RWPE2 (cell line): ENCODE measurements at regions not wholly inside any gene's neighbourhood (a gene's known extent, or its start where the extent isn't known, plus 50 kb on each side); places are given as distances from the start of the nearest gene placed in this dataset.

Experiments used
- ATAC-seq: fragments of 200-7000 bp; cut with Tn5 transposase; 3 replicates; pipeline ENCODE4 v1.9.1; 2021; ENCODE audit warnings: low read depth
- DNase-seq: peaks from one replicate; pipeline ENCODE4 v3.0.0-alpha.2; 2020; ENCODE audit warnings: low spot score
- H3K27ac ChIP-seq: fragments of 450-650 bp; 2 replicates; pipeline ENCODE4 v1.5.1; 2017; ENCODE audit warnings: mild to moderate bottlenecking; ENCODE audit not compliant: poor library complexity, severe bottlenecking
- H3K27me3 ChIP-seq: fragments of 250-450 bp; sonication (Bioruptor Pico); 2 replicates; pipeline ENCODE4 v1.5.1; 2021; ENCODE audit warnings: mild to moderate bottlenecking, moderate library complexity; ENCODE audit not compliant: insufficient read depth, poor library complexity, severe bottlenecking
- H3K36me3 ChIP-seq: fragments of 250-450 bp; sonication (Bioruptor Pico); 2 replicates; pipeline ENCODE4 v1.5.1; 2020; ENCODE audit warnings: low read depth, mild to moderate bottlenecking, moderate library complexity
- H3K4me1 ChIP-seq: fragments of 250-450 bp; sonication (Bioruptor Pico); 2 replicates; pipeline ENCODE4 v1.5.1; 2021; ENCODE audit warnings: mild to moderate bottlenecking, moderate library complexity; ENCODE audit not compliant: insufficient read depth, poor library complexity, severe bottlenecking
- H3K4me3 ChIP-seq: fragments of 250-450 bp; sonication (Bioruptor Pico); 2 replicates; pipeline ENCODE4 v1.5.1; 2021; ENCODE audit warnings: mild to moderate bottlenecking, moderate library complexity; ENCODE audit not compliant: severe bottlenecking
- H3K9me3 ChIP-seq: fragments of 250-450 bp; sonication (Bioruptor Pico); 2 replicates; pipeline ENCODE4 v1.5.1; 2021; ENCODE audit warnings: mild to moderate bottlenecking, moderate library complexity; ENCODE audit not compliant: severe bottlenecking
- CTCF ChIP-seq: fragments of 450-650 bp; IDR thresholded peaks from one replicate; pipeline ENCODE4 v1.5.1; 2017; ENCODE audit warnings: mild to moderate bottlenecking, moderate library complexity; ENCODE audit not compliant: poor library complexity, severe bottlenecking

GRCh38 chr5:102579379-102579778 is 80.6 kb upstream of the SLCO6A1 start:
- H3K4me3 ChIP-seq, result no peak overlapping the region
- ATAC-seq (no peak), DNase-seq (no peak)
- no peaks in the 10 kb centered on the region for H3K36me3 ChIP-seq
- no peaks in the 10 kb centered on the region for H3K9me3 ChIP-seq
- H3K4me1 ChIP-seq, result no peaks in the 10 kb centered on the region
- TF ChIP-seq CTCF, result no peak
- no peak overlapping the region for H3K27ac ChIP-seq
- peaks cover 14% of the 10 kb centered on the region for H3K27me3 ChIP-seq

GRCh38 chr5:102581011-102581410 is 82.2 kb upstream of the SLCO6A1 start:
- Histone ChIP-seq H3K4me1 (no peaks in the 10 kb centered on the region), H3K9me3 (no peaks in the 10 kb centered on the region), H3K27ac (no peak overlapping the region), H3K4me3 (no peak overlapping the region), H3K36me3 (no peaks in the 10 kb centered on the region), H3K27me3 (peaks cover 14% of the 10 kb centered on the region)
- DNase-seq (no peak), ATAC-seq (no peak)
- no peak for TF ChIP-seq CTCF

GRCh38 chr5:102582696-102583095 is 83.9 kb upstream of the SLCO6A1 start:
- Histone ChIP-seq H3K4me1 (no peaks in the 10 kb centered on the region), H3K9me3 (no peaks in the 10 kb centered on the region), H3K36me3 (no peaks in the 10 kb centered on the region), H3K27ac (no peak overlapping the region), H3K4me3 (no peak overlapping the region), H3K27me3 (peaks cover 14% of the 10 kb centered on the region)
- no peak for TF ChIP-seq CTCF
- DNase-seq (no peak), ATAC-seq (no peak)

GRCh38 chr5:102583276-102584124 is 84.7 kb upstream of the SLCO6A1 start:
- H3K27me3 ChIP-seq, result peaks cover 10% of the 10 kb centered on the region
- TF ChIP-seq CTCF, result peak; percentile 84

GRCh38 chr5:102589661-102590060 is 90.9 kb upstream of the SLCO6A1 start:
- H3K36me3 ChIP-seq, result no peaks in the 10 kb centered on the region
- DNase-seq, result no peak
- TF ChIP-seq CTCF, result no peak
- H3K9me3 ChIP-seq, result no peaks in the 10 kb centered on the region
- H3K27ac ChIP-seq, result no peak overlapping the region
- H3K4me3 ChIP-seq, result no peak overlapping the region
- H3K27me3 ChIP-seq, result no peaks in the 10 kb centered on the region
- no peaks in the 10 kb centered on the region for H3K4me1 ChIP-seq
- no peak for ATAC-seq

More at GRCh38 chr5:102583276-102584124, 84.7 kb upstream of the SLCO6A1 start:
- no peaks in the 10 kb centered on the region for H3K9me3 ChIP-seq
- H3K36me3 ChIP-seq, result no peaks in the 10 kb centered on the region
- no peak overlapping the region for H3K27ac ChIP-seq
- ATAC-seq (peak; percentile 25; the same call in 1 of the 3 replicates), DNase-seq (no peak)
- no peaks in the 10 kb centered on the region for H3K4me1 ChIP-seq
- no peak overlapping the region for H3K4me3 ChIP-seq
